ENCODE measurements at regions not wholly inside any gene's neighbourhood (a gene's known extent, or its start where the extent isn't known, plus 50 kb on each side); places are given as distances from the start of the nearest gene placed in this dataset.
A peak's percentile ranks its signal among the peaks of the same experiment; 100 is the strongest.

DNA sequence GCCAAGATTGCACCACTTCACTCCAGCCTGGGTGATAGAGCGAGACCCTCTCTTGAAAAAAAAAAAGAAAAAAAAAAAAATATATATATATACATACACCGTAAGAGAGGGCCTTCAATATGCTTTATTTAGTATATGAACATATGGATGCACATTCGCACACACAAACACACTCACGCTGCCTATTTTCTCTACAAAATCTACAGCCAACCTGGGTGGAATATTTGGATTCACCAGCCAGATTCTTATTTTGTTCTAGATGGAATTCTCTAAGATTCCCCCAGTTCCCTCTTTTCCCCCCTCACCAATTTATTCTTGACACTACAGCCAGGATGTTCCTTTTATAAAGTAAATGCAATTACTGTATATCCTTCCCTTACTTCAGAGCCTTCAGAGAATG lies 131.6 kb downstream of the TM2D1 start:
- 89 to 97% (median 93%) methylated on average over 4 of the region's 4 CpGs for WGBS, 5 donors
- no peak for DNase-seq

DNA sequence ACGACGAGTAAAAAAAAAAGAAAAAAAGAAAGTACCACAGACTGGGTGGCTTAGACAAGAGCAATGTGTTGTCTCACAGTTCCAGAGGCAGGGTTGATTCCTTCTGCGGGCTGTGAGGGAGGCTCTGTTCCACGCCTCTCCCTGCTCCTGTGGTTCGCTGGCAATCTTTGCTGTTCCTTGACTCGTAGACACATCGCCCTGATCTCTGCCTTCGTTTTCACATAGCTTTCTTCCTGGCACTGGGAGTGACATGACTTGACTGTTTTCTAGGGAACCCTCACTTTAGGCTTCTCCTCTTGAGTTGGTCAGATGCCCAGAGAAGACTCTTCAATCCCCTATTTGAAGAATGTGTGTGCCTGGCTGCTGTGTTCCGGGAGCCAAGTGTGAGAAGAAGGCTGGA lies 133.6 kb downstream of the TM2D1 start:
- DNase-seq = no peak
- H3K4me3 ChIP-seq = no peak overlapping the region
- 76 to 84% (median 83%) methylated on average over 9 of the region's 9 CpGs for WGBS, 5 donors
- no peaks in the 10 kb centered on the region for H3K9me3 ChIP-seq
- peak overlapping the region in 6 of 8 donors; percentile 6 to 54 (median 36) for H3K27ac ChIP-seq
- intact Hi-C loops (cut with DNase I; ENCODE audit: low total_unique reads) = no loop called here
- H3K36me3 ChIP-seq = no peaks in the 10 kb centered on the region
- TF ChIP-seq, protein P1, sequence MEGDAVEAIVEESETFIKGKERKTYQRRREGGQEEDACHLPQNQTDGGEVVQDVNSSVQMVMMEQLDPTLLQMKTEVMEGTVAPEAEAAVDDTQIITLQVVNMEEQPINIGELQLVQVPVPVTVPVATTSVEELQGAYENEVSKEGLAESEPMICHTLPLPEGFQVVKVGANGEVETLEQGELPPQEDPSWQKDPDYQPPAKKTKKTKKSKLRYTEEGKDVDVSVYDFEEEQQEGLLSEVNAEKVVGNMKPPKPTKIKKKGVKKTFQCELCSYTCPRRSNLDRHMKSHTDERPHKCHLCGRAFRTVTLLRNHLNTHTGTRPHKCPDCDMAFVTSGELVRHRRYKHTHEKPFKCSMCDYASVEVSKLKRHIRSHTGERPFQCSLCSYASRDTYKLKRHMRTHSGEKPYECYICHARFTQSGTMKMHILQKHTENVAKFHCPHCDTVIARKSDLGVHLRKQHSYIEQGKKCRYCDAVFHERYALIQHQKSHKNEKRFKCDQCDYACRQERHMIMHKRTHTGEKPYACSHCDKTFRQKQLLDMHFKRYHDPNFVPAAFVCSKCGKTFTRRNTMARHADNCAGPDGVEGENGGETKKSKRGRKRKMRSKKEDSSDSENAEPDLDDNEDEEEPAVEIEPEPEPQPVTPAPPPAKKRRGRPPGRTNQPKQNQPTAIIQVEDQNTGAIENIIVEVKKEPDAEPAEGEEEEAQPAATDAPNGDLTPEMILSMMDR (IDR thresholded peaks at IDR 0.05 in 8 of 11, conservative IDR thresholded peaks at IDR 0.05 in 3 of 11) = no peak
- H3K27me3 ChIP-seq (replicated peaks in 1 of 7) = no peaks in the 10 kb centered on the region
- peaks cover 0 to 8% (median 0%) of the 10 kb centered on the region in 6 donors for H3K4me1 ChIP-seq

More for the DNA sequence above, 131.6 kb downstream of the TM2D1 start:
- TF ChIP-seq POLR2A (IDR thresholded peaks at IDR 0.05) = no peak
- no peak for TF ChIP-seq POLR2AphosphoS5 (IDR thresholded peaks at IDR 0.05)
- TF ChIP-seq, protein P1 (IDR thresholded peaks at IDR 0.05 in 8 of 11, conservative IDR thresholded peaks at IDR 0.05 in 3 of 11) = no peak
- no peaks in the 10 kb centered on the region for H3K27me3 ChIP-seq (replicated peaks in 1 of 7)
- H3K4me1 ChIP-seq = peaks cover 0 to 8% (median 0%) of the 10 kb centered on the region in 6 donors
- H3K9me3 ChIP-seq = peaks cover 0 to 12% (median 5%) of the 10 kb centered on the region in 8 donors
- no peak overlapping the region for H3K4me3 ChIP-seq
- intact Hi-C loops (cut with DNase I; ENCODE audit: low total_unique reads) = no loop called here
- no peak overlapping the region for H3K27ac ChIP-seq
- no peaks in the 10 kb centered on the region for H3K36me3 ChIP-seq

DNA sequence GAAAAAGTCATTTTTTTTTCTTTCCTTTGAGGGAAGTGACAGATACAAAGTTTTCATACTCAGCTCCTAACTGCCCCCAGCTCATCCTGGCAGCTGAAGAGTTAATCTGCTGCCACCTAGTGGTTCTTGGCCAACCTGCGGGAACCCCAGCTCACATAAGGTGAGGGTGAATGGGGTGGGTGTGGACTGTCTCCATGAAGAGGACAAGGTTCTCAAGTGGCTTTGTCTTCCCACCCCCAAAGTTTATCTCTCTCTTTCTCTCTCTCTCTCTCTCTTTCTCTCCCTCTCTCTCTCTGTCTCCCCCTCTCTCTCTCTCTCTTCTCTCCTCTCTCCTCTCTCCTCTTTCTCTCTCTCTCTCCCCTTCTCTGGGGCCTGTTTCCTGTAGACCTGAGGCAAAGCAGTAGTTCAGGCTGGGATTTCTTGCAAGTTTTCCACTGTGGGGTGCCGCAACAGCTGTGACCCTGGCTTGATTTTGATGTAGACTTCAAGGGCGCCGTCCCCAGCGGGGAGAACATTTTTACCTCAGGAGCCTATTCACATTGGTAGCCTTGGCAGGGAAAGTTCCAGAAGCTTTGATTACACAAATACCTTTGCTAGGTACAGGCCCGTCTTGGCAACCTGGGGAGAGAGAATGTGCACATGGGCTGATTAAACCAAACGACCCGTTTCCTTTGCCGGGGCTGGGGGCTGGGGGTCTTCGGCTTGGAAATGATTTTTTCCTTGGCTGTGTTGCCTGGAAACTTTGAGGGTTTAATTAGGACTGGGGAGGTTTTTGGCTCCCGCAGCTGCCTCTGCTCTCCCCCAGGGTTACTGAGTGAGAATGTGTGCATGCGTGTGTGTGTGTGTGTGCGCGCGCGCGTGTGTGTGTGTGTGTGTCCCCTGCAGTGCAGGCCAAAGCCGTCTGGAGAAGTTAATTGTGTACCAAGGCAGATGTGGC lies 135.9 kb downstream of the TM2D1 start:
- no peak for DNase-seq
- Histone ChIP-seq H3K27me3 (replicated peaks in 1 of 7) (no peaks in the 10 kb centered on the region), H3K27ac (no peak overlapping the region), H3K4me3 (no peak overlapping the region), H3K4me1 (peaks cover 0 to 8% (median 0%) of the 10 kb centered on the region in 6 donors), H3K9me3 (no peaks in the 10 kb centered on the region), H3K36me3 (no peaks in the 10 kb centered on the region)
- TF ChIP-seq, protein P1 (IDR thresholded peaks at IDR 0.05 in 8 of 11, conservative IDR thresholded peaks at IDR 0.05 in 3 of 11) = peak; percentile 24 to 77 (median 68)
- TF ChIP-seq POLR2AphosphoS5 (IDR thresholded peaks at IDR 0.05) = no peak
- intact Hi-C loops (cut with DNase I; ENCODE audit: low total_unique reads) = no loop called here
- 59 to 74% (median 68%) methylated on average over 15 to 18 of the region's 18 CpGs for WGBS, 5 donors

DNA sequence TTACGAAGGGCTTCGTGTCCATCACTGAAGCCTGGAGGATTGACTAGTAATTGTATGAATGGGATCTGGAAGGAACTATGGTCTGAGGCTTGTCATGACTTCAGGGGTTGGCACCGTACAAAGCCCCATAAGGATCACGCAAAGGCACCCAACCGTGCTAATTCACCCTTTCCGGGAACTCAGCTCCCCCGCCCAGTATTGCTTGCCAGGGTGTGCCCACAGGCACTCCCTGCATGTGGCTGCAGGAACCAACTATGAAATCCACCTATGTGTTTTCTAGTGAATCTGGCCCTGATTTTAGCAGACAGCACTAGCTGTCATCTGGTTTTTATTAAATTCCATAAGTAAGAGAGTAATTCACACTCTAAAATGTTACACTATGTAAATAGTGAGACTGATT lies 139.2 kb downstream of the TM2D1 start:
- no peak overlapping the region for H3K27ac ChIP-seq
- no peak for DNase-seq
- no peaks in the 10 kb centered on the region for H3K9me3 ChIP-seq
- H3K4me3 ChIP-seq = no peak overlapping the region
- no peak for TF ChIP-seq POLR2AphosphoS5 (IDR thresholded peaks at IDR 0.05)
- TF ChIP-seq POLR2A (IDR thresholded peaks at IDR 0.05) = no peak
- TF ChIP-seq, protein P1 (IDR thresholded peaks at IDR 0.05 in 8 of 11, conservative IDR thresholded peaks at IDR 0.05 in 3 of 11) = no peak
- H3K27me3 ChIP-seq (replicated peaks in 1 of 7) = no peaks in the 10 kb centered on the region
- intact Hi-C loops (cut with DNase I; ENCODE audit: low total_unique reads) = no loop called here
- H3K36me3 ChIP-seq = no peaks in the 10 kb centered on the region
- WGBS, 5 donors = 86 to 94% (median 91%) methylated on average over 7 of the region's 7 CpGs
- peaks cover 0 to 7% (median 0%) of the 10 kb centered on the region in 6 donors for H3K4me1 ChIP-seq
